ENCODE measurements at regions not wholly inside any gene's neighbourhood (a gene's known extent, or its start where the extent isn't known, plus 50 kb on each side); places are given as distances from the start of the nearest gene placed in this dataset.
"Not testable (repeated sequence)": the region's sequence is repeated elsewhere in the genome, so short reads cannot be mapped to it uniquely, and the experiment has no call there.

- DNase-seq (ENCODE audit: low spot score) = no peak
Observed at GRCh38 chr2:139694327-139694726, 914.1 kb upstream of the NXPH2 start.

- no peak for DNase-seq (ENCODE audit: low spot score)
Observed at GRCh38 chr2:139686205-139686604, 906.0 kb upstream of the NXPH2 start.

- no peak for DNase-seq (ENCODE audit: low spot score)
Observed at GRCh38 chr2:139685090-139685983, 905.1 kb upstream of the NXPH2 start.

- no peak for DNase-seq (ENCODE audit: low spot score)
Observed at GRCh38 chr2:139684286-139684860, 904.2 kb upstream of the NXPH2 start.

- DNase-seq (ENCODE audit: low spot score) = no peak
Observed at GRCh38 chr2:139674577-139674976, 894.4 kb upstream of the NXPH2 start.

- not testable (repeated sequence) for DNase-seq (ENCODE audit: low spot score)
Observed at GRCh38 chr2:139673447-139673846, 893.3 kb upstream of the NXPH2 start.

GRCh38 chr2:139669675-139670074, 889.5 kb upstream of the NXPH2 start:
- DNase-seq (ENCODE audit: low spot score) = no peak

- no peak for DNase-seq (ENCODE audit: low spot score)
Observed at GRCh38 chr2:139652385-139652784, 872.2 kb upstream of the NXPH2 start.

- no peak for DNase-seq (ENCODE audit: low spot score)
Observed at GRCh38 chr2:139645617-139646016, 865.4 kb upstream of the NXPH2 start.

- no peak for DNase-seq (ENCODE audit: low spot score)
Observed at GRCh38 chr2:139643139-139643538, 862.9 kb upstream of the NXPH2 start.

- no peak for DNase-seq (ENCODE audit: low spot score)
Observed at GRCh38 chr2:139631966-139632365, 851.8 kb upstream of the NXPH2 start.

GRCh38 chr2:139628931-139629330, 848.7 kb upstream of the NXPH2 start:
- no peak for DNase-seq (ENCODE audit: low spot score)

- no peak for DNase-seq (ENCODE audit: low spot score)
Observed at GRCh38 chr2:139626128-139626527, 845.9 kb upstream of the NXPH2 start.

- DNase-seq (ENCODE audit: low spot score) = no peak
Observed at GRCh38 chr2:139622691-139623090, 842.5 kb upstream of the NXPH2 start.

- DNase-seq (ENCODE audit: low spot score) = no peak
Observed at GRCh38 chr2:139617747-139618146, 837.6 kb upstream of the NXPH2 start.

- no peak for DNase-seq (ENCODE audit: low spot score)
Observed at GRCh38 chr2:139613264-139613663, 833.1 kb upstream of the NXPH2 start.

- no peak for DNase-seq (ENCODE audit: low spot score)
Observed at GRCh38 chr2:139610512-139610911, 830.3 kb upstream of the NXPH2 start.

GRCh38 chr2:139609109-139609508, 828.9 kb upstream of the NXPH2 start:
- DNase-seq (ENCODE audit: low spot score) = no peak

GRCh38 chr2:139605668-139606067, 825.5 kb upstream of the NXPH2 start:
- no peak for DNase-seq (ENCODE audit: low spot score)

GRCh38 chr2:139600166-139600565, 820.0 kb upstream of the NXPH2 start:
- DNase-seq (ENCODE audit: low spot score) = no peak

GRCh38 chr2:139585101-139585500, 804.9 kb upstream of the NXPH2 start:
- DNase-seq (ENCODE audit: low spot score) = no peak

GRCh38 chr2:139574371-139574770, 794.2 kb upstream of the NXPH2 start:
- DNase-seq (ENCODE audit: low spot score) = no peak

- DNase-seq (ENCODE audit: low spot score) = no peak
Observed at GRCh38 chr2:139556789-139557188, 776.6 kb upstream of the NXPH2 start.

- DNase-seq (ENCODE audit: low spot score) = no peak
Observed at GRCh38 chr2:139550873-139551272, 770.7 kb upstream of the NXPH2 start.
